SW480 (cell line): ENCODE measurements at regions not wholly inside any gene's neighbourhood (a gene's known extent, or its start where the extent isn't known, plus 50 kb on each side); places are given as distances from the start of the nearest gene placed in this dataset.
"Not testable (repeated sequence)": the region's sequence is repeated elsewhere in the genome, so short reads cannot be mapped to it uniquely, and the experiment has no call there.

Experiments used
- DNase-seq: peaks from one replicate; pipeline ENCODE4 v3.0.0-alpha.2; 2016; ENCODE audit warnings: low spot score

DNA sequence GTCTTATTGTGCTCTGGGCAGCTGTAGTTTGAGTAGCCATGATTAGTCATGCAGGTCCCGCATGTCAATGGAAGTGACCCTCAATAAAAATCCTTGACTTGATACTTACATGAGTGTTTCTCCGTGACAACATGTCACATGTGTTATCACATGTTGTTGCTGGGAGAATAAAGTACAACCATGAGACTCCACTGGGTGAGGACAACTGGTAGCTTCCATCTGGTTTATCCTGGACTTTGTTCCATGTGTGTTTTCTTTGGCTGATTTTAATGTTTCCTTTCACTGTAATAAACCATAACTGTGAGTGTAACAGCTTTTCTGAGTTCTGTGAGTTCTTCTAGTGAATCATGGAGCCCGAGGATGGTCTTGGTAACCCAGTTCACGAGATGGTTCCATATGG lies 63.1 kb upstream of the NDN start:
- no peak for DNase-seq

DNA sequence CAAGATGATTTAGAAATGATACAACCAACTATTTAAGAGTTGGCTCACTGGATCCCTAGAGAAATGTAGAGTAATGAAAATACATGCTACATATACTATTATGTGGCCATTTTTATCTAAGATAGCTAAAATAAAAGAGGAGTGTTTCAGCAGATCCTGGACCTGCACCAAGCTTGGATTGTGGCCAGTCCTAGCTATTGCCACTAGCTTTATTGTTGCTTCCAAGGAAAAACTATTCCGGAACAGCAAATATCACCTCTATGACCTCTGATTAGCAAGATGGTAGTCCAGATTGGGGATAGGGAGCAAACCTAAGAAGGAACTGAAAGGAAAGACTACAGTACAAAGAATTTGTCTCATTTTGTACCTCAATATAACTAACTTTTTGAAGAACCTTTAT lies 63.7 kb upstream of the NDN start:
- DNase-seq = no peak

DNA sequence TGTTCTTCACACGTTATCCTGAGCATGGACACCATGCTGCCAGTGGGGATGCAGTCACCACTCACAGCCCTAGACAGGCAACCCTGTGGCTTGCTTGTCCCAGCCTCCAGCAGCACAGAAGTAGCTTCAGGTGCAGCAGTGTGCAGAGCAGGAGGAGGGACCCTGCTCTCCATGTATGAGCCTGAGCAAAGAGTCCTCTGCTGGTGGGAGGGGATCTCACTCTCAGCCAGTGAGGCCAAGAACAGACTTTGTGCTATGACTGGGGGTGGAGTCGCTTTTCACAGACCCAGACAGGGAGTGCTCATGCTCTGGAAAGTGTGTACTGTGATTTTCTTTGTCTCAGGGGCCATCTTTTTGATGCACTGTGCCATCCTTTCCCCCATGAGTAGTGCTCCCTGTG lies 66.1 kb upstream of the NDN start:
- no peak for DNase-seq

DNA sequence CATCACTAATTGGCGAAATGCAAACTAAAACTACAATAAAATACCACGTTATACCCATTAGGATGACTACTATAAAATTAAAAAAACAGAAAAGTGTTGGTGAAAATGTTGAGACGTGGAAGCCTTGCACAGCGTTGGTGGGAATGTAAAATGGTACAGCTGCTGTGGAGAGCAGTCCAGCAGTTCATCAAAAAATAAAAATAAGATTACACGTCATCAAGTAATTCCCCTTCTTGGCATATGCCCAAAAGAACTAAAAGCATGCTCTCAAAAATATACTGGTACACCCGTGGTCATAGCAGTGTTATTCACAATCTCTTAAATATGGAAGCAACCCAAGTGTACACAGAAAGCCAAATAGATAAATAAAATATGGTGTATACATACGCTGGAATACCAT lies 71.8 kb upstream of the NDN start:
- no peak for DNase-seq

DNA sequence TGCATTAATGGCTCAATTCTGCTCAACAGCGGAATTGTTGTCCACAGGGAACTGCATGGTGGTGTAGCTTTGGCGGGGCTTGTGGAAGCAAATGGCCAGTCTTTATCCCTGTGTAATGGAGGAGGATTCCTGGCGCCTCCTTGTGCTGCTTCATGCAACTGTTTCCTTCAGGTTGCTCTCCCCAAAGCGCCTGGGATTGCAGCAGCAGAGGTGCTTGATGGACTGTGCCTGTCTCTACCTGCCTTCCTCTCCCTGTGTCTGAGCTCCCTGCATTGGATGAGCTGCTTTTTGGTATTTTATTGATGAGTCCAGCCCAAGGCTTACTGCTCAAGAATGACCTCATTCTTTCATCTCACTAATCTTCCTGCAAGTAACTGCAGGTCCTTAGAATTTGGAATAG lies 72.9 kb upstream of the NDN start:
- no peak for DNase-seq

DNA sequence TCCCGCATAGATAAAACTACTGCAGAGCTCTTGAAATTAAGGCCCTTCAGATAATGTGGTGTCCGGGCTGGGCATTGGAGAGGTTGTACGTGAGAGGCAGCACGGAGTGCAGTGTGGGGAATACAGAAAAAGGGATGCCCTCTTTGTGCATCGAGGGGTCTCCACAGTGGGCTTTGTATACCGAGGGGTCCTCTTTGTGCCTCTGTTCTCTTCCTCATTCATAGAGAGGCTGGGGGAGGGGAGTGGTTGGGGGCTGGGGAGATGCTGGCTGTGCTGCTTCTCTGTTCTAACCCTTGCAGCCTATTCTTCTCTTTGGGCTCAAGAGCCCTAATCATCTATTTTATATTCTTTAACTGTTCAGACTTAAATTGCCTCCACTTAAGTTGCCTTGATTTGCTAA lies 74.3 kb upstream of the NDN start:
- no peak for DNase-seq

DNA sequence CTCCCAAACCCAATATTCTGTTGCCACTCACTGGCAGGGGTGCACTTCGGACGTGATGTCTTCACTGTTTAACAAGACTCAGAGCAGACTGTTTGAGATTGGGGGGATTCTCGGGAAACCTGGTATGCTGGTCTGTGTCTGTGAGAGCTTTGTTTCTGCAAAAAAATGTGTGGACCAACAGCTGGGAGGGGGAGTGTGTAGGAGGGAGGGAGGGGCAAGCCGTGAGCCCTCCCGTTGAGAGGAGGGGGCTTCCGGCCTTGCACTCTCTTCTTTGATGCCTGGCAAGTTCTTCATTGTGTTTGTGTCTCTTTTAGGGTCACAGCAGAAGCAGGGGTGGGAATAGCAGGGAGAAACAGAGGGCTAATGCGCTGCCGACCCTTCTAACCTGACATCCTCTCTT lies 74.9 kb upstream of the NDN start:
- DNase-seq = no peak

DNA sequence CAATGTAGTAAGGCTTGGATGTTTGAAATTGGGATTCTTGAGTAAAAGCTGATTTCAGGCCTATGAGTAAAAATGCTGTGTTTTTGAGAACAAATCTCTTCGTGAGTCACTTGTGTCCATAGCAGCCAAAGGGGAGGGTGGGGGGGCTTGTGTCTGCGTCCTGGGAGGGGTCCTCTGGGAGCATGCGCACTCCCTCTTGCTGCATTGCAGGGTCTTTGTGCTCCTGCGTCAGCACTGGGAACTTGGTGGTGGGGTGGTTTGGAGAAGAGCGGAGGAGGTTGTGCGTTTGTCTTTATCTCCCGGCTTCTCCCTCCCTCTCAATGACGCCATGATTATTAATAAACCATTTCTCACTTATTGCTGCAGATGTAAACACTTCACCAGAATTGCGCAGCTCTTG lies 75.9 kb upstream of the NDN start:
- DNase-seq = no peak

DNA sequence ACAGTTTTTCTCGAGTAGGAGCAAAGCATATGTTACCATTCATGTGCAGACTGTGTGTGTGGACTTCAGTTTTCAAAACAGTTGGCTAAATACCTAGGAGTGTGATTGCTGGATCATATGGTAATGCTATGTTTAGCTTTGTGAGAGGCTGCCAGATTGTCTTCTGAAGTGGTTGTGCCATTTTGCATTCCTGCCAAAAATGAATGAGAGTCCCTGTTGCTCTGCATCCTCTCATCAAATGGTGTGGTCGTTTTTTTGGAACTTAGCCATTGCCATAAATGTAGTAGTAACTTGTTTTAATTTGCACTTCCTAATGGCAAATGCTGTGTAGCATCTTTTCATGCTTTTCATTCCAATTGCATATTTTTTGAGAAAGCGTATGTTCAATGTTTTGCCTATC lies 77.2 kb upstream of the NDN start:
- DNase-seq = no peak

DNA sequence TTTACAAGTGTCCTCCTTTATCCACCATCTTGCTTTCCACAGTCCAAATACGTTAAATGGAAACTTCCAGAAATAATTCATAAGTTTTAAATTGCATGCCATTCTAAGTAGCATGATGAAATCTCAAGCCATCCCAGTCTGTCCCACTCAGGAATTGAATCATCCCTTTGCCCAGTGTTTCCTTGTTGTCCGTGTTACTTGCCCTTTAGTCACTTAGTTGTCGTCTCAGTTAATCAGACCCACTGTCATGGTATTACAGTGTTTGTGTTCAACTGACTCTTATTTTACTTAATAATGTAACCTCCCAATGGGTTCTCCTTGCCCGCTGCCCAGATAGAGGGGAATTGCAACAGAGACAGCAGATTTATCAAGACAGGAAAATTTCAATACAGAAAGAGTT lies 77.6 kb upstream of the NDN start:
- DNase-seq = no peak

DNA sequence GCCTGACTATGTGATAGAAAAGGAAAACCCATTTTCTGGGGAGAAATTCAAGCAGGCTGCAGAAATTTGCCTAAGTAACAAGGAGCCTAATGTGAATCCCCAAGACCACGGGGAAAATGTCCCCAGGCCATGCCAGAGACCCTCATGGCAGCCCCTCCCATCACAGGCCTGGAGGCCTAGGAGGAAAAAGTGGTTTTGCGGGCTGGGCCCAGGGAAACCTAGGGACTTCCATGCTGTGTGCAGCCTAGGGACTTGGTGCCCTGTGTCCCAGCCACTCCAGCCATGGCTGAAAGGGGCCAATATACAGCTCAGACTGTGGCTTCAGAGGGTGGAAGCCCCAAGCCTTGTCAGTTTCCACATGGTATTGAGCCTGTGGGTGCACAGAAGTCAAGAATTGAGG lies 79.7 kb upstream of the NDN start:
- not testable (repeated sequence) for DNase-seq

DNA sequence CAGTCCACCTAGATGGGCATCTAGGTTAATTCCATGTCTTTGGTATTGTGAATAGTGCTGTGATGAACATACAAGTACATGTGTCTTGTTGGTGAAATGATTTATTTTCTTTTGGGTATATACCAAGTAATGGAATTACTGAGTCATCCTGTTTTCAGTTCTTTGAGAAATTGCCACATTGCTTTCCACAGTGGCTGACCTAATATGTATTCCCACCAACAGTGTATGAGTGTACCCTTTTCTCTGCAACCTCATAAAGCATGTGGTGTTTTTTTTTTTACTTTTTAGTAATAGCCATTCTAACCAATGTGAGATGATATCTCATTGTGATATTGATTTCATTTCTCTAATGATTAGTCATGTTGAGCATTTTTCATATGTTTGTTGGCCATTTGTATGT lies 86.0 kb upstream of the NDN start:
- DNase-seq = no peak

DNA sequence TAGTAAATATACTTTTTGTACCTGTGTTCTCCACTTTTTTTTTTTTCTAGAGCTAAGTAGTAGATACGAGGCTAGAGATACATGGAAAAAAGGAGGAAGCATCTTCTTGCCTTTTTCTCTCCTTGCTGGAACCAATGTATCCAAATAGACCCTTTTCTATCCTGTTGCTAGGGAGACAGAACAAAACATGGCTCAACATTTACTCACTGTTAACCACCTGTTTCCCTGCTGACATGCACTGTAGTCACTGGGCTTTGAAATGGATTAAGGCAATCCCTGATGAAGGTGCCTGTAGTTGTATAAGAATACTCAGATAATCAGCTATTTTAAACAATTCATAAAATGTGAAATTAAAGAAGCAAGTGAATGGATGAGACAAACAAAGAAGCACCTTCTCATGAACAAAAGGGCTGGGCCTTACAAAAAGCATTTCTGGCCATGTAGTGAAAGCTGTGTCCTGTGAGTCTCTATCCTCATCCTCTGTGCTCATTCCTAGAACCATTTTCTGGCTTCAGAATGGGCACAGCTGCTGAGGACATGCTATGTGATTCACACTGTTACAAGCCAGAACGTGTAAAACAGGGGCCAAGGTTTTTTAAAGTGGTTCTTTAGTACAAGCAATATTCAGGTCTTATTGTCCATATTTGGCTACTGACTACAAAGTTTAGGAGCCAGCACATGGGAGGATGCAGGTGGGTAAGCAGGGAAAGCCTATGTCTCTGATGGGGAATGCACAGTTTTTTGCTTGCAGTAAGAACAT lies 100.4 kb upstream of the NDN start:
- DNase-seq = no peak

DNA sequence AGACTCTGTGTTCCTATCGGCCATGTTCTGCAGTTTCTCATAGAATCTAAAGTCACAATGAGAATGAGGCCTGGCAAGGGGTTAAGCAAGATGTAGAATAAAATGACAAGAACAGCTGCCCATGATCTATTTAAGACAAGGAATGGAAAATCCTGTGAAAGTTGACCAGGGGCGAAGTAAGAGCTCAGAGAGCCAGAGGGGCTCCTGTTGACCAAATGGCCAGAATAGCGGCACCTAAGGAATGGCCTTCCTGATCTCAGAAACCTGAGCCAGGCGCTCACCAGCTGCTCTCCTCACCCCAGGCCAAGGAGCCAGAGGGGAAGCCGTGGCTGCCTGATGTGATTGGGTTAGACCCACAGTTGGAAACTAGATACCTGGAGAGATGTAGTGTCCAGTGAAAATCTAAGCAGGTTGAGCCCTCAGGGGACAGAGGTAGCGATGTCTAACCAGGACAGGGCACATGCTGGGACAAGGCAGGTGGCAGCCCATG lies 106.1 kb upstream of the NDN start:
- no peak for DNase-seq

DNA sequence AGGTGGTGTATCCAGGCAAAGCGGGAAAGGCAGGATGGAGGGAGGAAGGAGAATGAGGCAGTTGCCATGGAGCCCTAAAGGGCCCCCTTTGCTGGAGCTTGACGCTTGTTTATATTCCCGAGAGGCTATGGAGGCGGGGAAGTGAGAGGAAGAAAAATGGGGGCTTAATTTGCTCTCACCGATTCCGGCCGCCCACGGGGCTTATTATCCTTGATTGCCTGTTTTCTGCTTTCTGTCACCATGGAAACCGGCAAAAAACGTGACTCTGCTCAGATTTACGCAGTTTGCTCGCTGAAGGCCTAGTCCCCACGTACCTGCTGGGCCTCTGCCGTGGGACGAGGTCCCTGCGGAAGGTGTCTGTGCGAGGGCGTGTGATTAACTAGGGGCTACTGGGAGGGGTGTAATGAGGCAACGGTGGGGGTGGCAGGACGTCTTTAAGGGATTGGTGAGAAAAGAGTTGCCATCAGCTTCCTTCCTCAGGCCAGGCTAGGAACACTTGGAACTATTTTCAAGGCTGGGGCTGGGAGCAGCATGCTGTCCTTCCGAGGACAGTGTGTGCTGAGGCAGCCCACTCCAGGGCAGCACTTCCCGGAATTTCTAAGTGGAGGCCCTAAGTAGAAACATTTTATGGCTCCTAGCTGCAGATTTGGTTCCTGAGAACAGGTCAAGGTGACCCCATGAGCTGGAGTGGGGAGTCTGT lies 110.8 kb upstream of the NDN start:
- DNase-seq = no peak

DNA sequence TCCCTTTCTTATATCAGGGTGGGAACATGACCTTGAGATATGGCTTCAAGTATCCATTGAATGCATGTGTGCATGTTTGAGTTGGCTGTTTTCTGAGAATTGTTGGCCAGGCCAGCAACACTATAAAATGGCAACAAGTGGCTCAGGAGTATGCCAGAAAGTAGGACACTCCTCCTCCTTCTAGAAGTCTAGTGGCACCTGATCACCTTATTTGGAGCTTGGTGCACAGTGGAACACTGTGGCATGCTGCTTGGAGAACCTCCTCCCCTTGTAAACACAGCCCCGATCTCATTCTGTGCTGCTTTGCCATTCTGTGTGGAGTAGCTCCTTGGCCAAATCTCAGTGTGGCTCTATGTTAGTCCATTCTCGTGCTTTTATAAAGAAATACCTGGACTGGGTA lies 114.8 kb upstream of the NDN start:
- no peak for DNase-seq

DNA sequence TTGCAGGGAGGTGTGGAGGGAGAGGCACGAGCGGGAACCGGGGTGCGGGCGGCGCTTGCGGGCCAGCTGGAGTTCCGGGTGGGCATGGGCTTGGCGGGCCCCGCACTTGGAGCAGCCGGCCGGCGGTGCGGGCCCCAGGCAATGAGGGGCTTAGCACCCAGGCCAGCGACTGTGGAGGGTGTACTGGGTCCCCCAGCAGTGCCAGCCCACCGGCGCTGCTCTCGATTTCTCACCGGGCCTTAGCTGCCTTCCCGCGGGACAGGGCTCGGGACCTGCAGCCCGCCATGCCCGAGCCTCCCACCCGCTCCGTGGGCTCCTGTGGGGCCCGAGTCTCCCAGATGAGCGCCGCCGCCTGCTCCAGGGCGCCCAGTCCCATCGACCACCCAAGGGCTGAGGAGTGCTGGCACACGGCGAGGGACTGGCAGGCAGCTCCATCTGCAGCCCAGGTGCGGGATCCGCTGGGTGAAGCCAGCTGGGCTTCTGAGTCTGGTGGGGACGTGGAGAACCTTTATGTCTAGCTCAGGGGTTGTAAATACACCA lies 115.9 kb upstream of the NDN start:
- not testable (repeated sequence) for DNase-seq

DNA sequence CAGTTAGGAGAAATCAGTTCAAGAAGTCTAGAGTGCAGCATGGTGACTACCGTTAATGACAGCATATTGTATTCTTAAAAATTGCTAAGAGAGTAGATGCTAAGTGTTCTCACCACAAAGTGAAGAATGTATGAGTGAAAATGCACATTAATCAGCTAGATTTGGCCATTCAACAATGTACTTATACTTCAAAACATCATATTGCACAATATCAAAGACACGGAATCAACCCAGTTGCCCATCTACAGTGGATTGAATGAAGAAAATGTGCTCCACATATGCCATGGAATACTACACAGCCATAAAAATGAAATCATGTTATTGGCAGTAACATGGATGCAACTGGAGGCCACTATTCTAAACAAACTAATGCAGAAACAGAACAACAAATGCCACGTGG lies 119.9 kb upstream of the NDN start:
- DNase-seq = no peak

DNA sequence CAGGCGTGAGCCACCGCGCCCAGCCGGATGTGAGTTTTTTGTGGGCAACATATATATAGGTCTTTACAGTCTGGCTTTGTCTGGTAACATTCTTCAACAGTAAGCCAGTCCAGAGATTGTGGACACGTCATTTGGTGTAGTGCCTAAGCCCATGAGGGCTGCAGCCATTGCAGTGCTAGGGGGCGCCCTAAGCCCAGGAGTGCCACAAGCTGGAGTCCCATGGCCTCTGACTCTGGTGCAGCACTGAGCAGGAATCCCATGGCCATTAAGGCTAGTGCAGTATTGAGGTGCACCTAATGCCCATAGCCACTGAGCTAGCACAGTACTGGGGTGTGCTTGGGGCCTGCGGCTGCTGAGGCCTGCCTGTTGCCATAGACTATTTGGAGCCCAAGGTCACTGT lies 136.4 kb upstream of the NDN start:
- no peak for DNase-seq

DNA sequence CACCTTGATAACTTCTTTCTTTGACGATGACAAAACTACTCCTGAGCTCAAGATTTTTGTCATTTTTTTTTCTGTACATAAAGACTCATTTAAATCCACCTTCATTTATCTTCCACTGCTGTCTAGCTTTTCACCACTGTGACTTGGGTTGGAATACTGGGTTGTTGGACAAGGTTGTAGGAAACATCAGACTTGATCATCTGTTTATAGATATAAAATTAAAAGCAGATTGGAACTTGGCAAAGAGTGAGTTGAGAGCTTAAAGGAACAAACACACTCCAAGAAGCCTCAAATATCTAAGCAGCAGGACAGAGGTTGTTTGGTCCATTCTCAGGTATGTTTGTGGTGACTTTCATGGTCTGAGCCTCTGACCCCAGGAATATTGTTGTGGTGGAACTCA lies 141.7 kb upstream of the NDN start:
- no peak for DNase-seq

DNA sequence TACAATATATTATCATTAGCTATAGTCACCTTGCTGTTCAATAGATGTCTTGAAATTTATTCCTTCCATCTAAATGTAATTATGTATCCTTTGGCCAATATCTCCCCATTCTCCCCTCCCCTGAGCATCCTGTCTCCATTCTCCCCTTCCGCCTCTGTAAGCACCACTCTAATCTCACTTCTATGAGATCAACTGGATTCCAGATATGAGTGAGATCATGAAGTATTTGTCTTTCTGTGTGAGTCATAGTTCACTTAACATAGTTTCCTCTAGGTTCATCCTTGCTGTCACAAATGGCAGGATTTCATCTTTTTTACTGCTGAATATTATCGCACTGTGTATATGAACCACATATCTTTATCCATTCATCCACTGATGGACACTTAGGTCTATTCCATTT lies 148.8 kb upstream of the NDN start:
- DNase-seq = no peak

DNA sequence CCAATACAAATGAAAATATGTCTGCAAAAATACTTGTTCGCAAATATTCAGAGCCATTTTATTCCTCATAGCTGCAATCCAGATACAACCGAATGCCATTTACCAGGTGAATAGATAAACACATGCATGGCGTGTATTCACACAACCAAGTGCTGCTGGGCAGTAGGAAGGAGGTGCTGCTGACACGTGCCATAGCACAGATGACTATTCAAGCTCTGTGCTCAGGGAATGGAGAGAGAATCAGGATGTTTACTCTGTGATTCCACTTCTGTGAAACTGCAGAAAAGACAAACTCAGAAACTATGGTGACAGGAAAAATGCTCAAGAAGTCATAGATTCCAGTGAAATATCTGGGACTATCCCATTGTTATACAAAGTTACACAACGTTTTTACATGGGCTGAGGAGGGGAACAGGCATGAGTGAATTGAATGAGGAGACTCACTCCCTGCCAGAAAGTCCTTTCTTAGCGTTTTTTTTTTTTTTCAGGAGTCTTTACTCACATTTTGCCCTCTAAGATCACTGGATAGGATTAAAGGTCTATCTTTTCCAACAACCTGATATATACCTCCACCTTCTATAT lies 152.9 kb upstream of the NDN start:
- DNase-seq = no peak

DNA sequence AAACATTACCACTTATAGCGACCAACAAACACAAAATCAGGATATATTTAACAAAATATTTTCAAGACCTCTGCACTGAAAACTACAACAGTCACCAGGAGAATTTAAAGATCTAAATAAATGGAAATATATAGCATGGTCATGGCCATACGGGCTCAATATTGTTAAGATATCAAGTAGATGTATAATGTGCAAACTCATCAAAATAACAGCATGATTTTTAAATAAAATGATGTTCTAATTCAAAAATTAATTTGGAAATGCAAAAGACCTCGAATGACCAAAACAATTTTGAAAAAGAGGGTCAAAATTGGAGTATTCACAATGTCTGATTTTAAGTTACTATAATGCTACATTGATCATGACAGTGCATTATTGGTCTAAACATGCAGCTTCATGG lies 159.1 kb upstream of the NDN start:
- DNase-seq = no peak
